GM18505 (cell line): ENCODE measurements at regions not wholly inside any gene's neighbourhood (a gene's known extent, or its start where the extent isn't known, plus 50 kb on each side); places are given as distances from the start of the nearest gene placed in this dataset.

ENCODE experiments used
- ATAC-seq: cut with Tn5 transposase; IDR thresholded peaks from one replicate; pipeline ENCODE4 v1.9.1; 2021; ENCODE audit not compliant: unreplicated experiment
- POLR2A ChIP-seq: IDR thresholded peaks from 4 replicates; pipeline ENCODE4 v1.6.1; 2011; ENCODE audit warnings: borderline replicate concordance; ENCODE audit not compliant: insufficient read depth, insufficient read length; ENCODE audit errors: extremely low read depth

DNA sequence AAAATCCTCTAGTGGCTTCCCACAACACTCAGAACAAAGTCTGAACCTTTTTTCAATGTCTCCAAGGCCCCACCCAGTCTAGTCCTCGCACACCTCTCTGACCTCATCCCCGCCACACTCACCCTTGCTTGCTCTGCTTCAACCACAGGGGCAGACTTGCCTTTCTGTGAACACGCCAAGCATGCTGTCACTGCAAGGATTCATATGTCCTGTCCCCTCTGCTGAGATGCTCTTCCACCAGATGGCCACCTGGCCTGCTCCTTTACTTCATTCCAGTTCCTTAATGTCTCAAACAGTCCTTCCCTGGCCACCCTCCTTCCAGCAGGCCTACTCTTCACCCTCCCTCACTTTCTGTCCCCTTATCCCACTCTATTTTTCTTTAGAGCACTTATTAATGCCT is 60.6 kb upstream of the ARHGAP20 start:
- no peak for TF ChIP-seq POLR2A
- no peak for ATAC-seq

DNA sequence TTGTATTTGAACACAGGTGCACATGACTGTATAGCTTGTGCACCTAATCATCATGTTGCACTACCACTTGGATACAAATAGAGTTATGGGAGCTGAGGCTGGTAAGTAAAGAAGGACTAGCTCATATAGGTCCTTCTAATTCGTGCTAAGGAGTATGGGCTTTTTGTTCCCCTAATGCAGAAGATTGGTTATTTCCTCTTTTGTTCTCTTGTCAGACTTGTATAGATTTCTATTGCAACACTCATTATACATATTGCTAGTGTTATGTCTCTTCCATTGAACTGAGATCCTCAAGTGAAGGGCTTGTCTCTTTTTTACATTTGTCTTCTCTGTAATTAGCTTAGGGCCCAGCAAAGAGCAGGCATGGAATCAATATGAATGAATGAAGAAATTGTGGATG is 54.1 kb upstream of the ARHGAP20 start:
- no peak for ATAC-seq
- no peak for TF ChIP-seq POLR2A

DNA sequence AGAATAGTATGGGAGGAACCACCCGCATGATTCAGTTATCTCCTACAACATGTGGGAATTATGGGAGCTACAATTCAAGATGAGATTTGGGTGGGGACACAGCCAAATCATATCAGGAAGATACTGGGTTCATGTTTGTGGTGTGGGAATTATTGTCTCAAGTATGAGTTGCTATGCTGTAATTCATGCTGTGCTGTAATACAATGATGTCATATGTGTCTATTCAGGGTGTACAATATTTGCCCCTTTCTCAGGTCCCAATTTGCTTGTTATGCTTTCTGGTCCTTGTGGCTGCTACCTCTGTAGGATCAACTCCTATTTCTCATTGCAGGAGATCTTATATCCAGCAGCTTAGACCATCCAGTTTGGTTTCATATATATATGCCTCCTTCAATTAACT is 52.2 kb upstream of the ARHGAP20 start:
- no peak for ATAC-seq
- TF ChIP-seq POLR2A, result no peak

DNA sequence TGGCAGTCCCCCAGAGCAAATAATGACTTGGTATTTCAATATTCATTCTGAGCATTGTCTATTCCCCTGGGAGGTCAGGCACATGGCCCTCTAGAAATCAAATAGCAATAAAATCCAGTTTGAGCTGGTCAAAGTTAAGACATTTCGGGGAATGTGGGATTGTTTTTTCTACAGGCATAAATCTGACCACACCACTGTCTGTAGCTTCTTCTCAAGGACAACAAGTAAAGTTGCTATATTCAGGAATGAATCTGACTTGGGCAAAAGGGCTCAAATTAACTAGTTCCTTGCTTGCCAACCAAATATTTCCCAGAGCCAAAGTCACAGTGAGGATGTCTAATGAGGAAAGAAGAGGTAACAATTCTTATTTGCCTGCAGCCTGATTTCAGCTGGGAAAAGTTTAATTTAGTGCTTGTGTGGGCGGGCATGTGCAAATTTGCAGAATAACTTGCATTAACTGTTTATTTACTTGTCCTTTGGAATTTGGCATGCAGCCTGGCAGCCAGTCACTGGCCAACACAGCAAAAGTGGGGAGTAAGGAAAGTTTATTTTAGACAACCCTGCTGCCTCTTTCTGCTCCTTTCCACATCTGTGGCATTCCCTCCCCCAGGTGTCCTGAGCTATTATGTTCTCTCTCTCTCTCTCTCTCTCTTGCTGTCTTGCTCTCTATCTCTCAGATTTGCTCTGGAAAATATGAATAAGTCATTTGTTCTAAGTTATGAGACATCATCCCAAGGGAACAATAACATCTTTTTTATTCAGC is 51.2 kb upstream of the ARHGAP20 start:
- TF ChIP-seq POLR2A, result no peak
- ATAC-seq, result no peak

DNA sequence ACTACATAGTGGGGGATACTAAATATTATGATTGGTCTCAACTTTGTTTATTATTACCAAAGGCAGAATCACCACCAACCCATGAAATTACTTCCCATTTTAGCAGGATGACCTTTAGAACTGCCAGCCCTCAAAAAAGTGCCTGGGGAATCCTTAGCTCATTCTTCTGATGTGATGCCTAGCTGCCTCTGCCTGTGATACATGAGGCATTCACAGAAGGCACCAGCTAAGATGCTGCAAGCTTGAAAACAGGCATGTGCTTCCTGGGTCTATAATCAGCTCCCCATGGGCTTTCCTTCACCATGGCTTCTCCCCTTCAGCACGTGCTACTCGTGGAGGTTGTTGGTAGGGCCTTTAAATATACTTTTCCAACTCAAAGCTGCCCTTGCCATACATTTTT is 50.4 kb upstream of the ARHGAP20 start:
- no peak for TF ChIP-seq POLR2A
- ATAC-seq, result no peak
